GM18507 (cell line): ENCODE measurements at regions not wholly inside any gene's neighbourhood (a gene's known extent, or its start where the extent isn't known, plus 50 kb on each side); places are given as distances from the start of the nearest gene placed in this dataset.
"Not testable (repeated sequence)": the region's sequence is repeated elsewhere in the genome, so short reads cannot be mapped to it uniquely, and the experiment has no call there.

ENCODE experiments used
- DNase-seq: peaks from one replicate; pipeline ENCODE4 v3.0.0; 2011; ENCODE audit warnings: low read depth; ENCODE audit not compliant: insufficient read length; ENCODE audit errors: extremely low spot score
- FAIRE-seq: peaks from 2 replicates; lab custom pipeline; 2011; peaks lifted over from hg19 to GRCh38; lab: Jason Lieb, UNC

GRCh38 chr22:48428631-48429371 is 1398.9 kb downstream of the BRD1 start:
- FAIRE-seq (no peak), DNase-seq (no peak)

- FAIRE-seq (no peak), DNase-seq (no peak)
Observed at GRCh38 chr22:48427731-48428211, 1399.9 kb downstream of the BRD1 start.

DNA sequence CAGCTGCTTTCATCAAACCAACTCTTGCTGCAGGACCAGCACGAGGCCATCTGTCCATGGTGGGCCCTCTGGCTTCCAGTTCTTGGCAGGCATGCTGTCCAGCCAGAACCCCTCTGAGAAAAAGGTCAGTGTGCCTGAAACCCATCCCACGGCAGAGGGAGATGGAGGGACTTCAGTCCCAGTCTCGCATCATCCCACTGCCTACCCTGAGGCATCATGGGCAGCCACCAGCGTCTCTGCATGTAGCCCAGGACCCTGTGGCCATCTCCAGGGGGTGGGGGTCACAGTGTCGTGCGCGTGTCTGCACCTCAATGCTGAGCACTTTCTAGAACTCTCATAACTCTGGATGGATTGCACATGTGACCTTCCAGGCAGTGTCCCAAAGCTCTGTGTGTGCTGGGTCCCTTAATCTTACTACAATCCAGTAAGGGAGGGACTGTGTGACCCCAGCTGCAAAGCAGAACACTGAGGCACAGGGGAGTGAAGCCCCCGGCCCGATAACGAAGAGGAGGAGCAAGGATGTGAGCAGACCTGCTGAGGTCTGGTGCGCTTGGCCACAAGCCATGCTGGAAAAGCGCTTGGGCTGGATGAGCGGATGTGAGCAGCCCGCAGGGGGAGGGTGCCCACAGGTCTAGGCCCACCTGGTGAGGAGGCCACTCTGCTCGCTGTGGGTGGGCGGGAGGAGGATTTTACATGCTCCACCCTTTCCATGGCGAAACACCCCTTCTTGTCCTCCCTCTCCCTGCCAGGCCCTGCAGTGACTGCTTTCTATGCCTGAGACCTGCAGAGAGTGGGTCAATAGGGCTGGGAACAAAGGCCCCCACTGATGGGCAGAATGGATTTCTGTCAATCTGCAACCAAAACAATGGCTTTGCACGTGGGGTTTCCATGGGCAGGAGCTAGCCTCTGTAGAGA is 1401.0 kb downstream of the BRD1 start:
- DNase-seq (no peak), FAIRE-seq (no peak)

DNA sequence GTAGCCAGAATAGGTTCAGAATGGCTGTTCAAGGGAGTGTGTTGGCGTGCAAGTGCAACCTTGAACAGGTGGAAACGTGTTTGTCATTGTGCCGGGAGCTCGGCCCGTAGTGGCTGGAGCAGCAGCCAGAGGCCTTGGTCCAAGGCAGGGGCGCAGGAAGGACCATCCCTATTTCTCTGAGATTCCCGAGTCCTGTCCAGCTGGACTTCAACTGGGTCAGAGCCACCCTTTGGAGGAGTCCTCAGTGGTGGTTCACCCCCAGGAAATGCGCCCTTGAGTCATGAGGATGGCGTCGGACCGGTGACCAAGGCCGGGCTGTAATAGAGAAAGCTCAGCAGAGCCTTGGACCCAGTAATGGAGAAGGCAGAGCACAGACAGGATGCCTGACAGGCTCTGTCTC is 1402.0 kb downstream of the BRD1 start:
- FAIRE-seq (no peak), DNase-seq (no peak)

- FAIRE-seq (no peak), DNase-seq (no peak)
Observed at GRCh38 chr22:48425091-48425506, 1402.6 kb downstream of the BRD1 start.

DNA sequence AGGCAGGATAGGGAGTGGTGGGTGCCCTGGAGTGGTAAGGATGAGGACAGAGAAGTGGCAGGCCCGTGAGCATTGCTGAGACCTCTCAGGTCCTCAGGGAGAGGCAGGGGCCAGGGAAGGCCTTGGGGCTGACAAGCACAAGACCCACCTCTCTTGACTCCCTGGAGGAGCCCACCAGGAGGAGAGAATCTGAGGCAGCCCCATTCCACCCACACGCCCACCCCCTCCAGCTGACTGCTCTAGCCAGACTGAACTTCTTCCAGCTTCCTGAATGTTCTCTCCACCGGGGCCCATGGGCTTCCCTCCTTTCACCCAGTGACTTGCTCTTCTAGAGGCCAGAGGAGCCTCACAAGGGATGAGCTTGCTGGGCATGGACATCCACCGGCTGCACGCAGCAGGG is 1403.0 kb downstream of the BRD1 start:
- no peak for FAIRE-seq

DNA sequence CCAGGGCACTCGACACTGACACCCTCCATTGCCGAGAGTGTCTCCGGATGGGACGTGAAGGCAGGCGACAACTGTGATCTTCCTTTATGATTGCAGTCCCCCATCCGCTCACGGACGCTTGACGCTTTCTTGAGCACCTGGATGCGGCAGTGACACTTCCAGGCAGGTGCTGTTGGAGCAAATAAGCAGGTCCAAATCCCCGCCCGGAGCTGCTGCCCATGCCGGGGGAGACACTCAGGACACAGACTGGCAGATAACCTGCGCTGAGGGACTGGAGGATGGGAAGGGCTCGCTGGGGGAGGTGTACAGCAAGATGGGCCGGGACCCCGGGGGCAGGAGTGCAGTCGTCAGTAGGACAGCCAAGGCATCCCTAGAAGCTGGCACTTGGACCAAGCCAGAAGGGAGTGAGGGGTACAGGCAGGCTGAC is 1403.5 kb downstream of the BRD1 start:
- FAIRE-seq (no peak), DNase-seq (no peak)

More for the DNA sequence above, 1403.0 kb downstream of the BRD1 start:
- DNase-seq, result no peak

- no peak for DNase-seq
- no peak for FAIRE-seq
Observed at GRCh38 chr22:48423481-48423911, 1404.2 kb downstream of the BRD1 start.

- FAIRE-seq (no peak), DNase-seq (no peak)
Observed at GRCh38 chr22:48422900-48423480, 1404.7 kb downstream of the BRD1 start.

DNA sequence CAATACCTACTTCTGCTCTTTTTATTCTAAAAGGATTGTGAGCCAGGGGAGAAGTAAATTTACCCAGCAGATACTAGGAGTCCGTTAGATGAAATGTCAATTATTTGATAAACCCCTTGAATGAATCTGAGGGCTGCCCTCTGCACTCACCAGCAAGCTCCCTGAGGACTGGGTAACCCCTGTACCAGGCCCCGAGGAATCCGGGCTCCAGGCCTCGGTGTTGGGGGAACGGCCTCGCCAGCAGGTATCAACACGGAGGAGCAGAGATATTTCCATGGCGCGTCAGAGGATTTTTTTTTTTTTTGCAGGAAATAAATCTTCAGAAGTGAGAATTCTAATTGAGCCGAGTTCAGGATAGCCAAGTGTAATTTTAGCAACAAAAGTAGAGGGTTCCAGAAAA is 1408.8 kb downstream of the BRD1 start:
- FAIRE-seq, result no peak
- no peak for DNase-seq

DNA sequence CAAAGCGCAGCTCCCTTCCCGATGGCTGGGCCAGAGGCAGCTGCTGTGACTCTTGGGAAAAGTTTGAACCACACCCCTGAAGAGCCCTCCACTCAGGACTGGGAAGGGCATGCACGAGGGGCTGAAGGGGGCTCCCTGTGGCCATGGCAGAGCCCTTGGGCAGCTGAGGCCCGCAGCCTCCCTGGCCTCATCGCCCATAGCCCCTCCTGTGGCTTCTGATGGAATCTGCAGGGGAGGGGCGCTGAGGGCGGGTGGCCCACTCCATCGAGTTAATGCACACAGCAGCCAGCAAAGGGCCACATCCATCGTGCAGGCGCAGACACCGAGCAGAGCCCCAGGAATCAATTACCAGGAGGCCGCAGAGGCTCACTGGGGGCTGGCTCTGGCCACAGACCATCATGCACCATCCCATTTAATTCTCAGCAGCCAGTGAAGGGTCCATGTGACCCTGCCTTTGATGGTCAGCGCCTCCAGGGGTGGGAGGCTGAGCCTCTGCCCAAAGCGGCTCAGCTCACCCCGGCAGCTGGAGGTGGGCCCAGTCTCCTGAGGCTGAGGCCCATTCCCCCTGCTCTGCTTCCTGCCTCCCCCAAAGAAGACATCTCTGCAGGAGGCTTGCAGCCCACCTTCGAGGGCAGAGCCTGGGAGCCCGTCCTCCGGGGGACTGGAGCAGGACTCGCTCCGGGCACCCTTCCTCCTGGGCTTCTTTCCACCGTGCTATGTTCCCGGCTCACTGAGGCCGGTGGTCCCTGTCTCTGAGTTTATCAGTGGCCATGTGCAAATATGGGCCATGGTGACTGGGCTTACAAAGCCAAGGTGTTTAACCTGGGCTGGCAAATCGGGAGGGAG is 1410.2 kb downstream of the BRD1 start:
- no peak for DNase-seq
- no peak for FAIRE-seq

- no peak for FAIRE-seq
- DNase-seq, result no peak
Observed at GRCh38 chr22:48416396-48417224, 1411.1 kb downstream of the BRD1 start.

DNA sequence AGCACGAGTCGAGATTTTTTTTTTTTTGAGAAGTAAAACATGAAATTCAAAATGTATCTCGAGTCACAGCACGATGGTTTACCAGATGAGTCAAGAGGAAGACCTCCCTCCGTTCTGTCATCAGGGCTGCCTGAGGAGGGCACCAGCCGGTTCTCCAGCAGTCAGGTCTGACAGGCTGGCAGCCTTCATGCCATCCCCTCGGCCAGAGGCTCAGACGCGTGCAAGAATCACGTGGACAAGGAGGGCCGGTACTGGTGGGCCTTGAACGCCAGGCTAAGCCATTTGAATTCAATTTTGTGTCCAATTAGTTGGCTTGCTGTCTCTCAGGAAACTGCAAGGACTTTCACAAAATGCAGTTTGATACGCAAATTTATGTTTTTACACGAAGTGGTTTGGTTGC is 1412.2 kb downstream of the BRD1 start:
- no peak for FAIRE-seq
- DNase-seq, result no peak

DNA sequence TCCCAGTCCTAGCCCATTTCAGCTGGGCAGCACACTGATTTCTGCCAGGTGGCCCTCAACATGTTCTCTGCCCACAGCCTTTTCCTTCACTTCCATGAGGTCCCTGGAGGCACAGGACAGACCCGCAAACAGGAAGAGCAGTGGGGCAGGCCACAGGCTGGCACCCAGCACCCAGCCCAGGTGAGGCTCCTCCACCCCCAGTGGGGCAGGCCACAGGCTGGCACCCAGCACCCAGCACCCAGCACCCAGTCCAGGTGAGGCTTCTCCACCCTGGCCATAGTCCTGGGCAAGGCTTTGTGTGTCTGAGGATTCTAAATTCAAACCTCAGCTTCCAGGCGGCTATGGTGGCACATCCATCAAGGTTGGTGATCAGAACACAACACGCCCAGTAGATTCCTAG is 1413.0 kb downstream of the BRD1 start:
- FAIRE-seq, result no peak

DNA sequence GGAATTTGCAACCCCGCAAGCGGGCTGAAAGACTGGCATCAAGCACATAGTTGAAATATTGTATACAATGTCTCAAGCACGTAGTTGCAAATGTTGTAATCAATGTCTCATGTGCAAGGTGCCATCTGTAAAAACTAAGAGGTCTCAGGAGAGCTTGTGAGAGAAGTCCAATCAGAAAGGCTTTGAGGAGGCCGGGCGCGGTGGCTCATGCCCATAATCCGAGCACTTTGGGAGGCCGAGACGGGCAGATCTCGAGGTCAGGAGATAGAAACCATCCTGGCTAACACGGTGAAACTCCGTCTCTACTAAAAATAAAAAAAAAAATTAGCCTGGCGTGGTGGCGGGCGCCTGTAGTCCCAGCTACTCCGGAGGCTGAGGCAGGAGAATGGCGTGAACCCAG is 1414.7 kb downstream of the BRD1 start:
- not testable (repeated sequence) for FAIRE-seq, DNase-seq

More for the DNA sequence above, 1413.0 kb downstream of the BRD1 start:
- no peak for DNase-seq

GRCh38 chr22:48410536-48410935 is 1417.1 kb downstream of the BRD1 start:
- FAIRE-seq (no peak), DNase-seq (no peak)

GRCh38 chr22:48407256-48407955 is 1420.3 kb downstream of the BRD1 start:
- FAIRE-seq, result no peak

GRCh38 chr22:48406161-48406560 is 1421.5 kb downstream of the BRD1 start:
- DNase-seq (no peak), FAIRE-seq (no peak)

More at GRCh38 chr22:48407256-48407955, 1420.3 kb downstream of the BRD1 start:
- no peak for DNase-seq
